GM18907 (cell line): ENCODE measurements at regions not wholly inside any gene's neighbourhood (a gene's known extent, or its start where the extent isn't known, plus 50 kb on each side); places are given as distances from the start of the nearest gene placed in this dataset.

Experiments used
- ATAC-seq: cut with Tn5 transposase; IDR thresholded peaks from one replicate; pipeline ENCODE4 v1.9.1; 2021; ENCODE audit warnings: mild to moderate bottlenecking, moderate library complexity; ENCODE audit not compliant: unreplicated experiment

- ATAC-seq = no peak
These were observed 66.7 kb upstream of the EZH2 start for GRCh38 chr7:148950806-148951205.

- ATAC-seq = no peak
These were observed 61.1 kb upstream of the EZH2 start for GRCh38 chr7:148944935-148945934.

GRCh38 chr7:148941598-148942275 lies 57.6 kb upstream of the EZH2 start:
- peak; percentile 52 for ATAC-seq

- ATAC-seq = peak; percentile 81
These were observed 56.9 kb upstream of the EZH2 start for GRCh38 chr7:148940702-148941597.

- peak; percentile 22 for ATAC-seq
These were observed 55.2 kb upstream of the EZH2 start for GRCh38 chr7:148939128-148939755.

- ATAC-seq = no peak
These were observed 51.4 kb upstream of the EZH2 start for GRCh38 chr7:148935451-148935850.
